ENCODE measurements at regions not wholly inside any gene's neighbourhood (a gene's known extent, or its start where the extent isn't known, plus 50 kb on each side); places are given as distances from the start of the nearest gene placed in this dataset.
"Not testable (repeated sequence)": the region's sequence is repeated elsewhere in the genome, so short reads cannot be mapped to it uniquely, and the experiment has no call there.

- no peak overlapping the region for H3K27ac ChIP-seq
- no peak for DNase-seq (ENCODE audit: low spot score)
- no peak overlapping the region for H3K4me3 ChIP-seq
- TF ChIP-seq CTCF (IDR thresholded peaks at IDR 0.05), result no peak
Measured at GRCh38 chr2:83109284-83109683, 1349.8 kb downstream of the SUCLG1 start.

- no peak overlapping the region for H3K4me3 ChIP-seq
- no peak for DNase-seq (ENCODE audit: low spot score)
- no peak overlapping the region for H3K27ac ChIP-seq
- TF ChIP-seq CTCF (IDR thresholded peaks at IDR 0.05), result no peak
Measured at GRCh38 chr2:83106853-83107252, 1352.2 kb downstream of the SUCLG1 start.

DNA sequence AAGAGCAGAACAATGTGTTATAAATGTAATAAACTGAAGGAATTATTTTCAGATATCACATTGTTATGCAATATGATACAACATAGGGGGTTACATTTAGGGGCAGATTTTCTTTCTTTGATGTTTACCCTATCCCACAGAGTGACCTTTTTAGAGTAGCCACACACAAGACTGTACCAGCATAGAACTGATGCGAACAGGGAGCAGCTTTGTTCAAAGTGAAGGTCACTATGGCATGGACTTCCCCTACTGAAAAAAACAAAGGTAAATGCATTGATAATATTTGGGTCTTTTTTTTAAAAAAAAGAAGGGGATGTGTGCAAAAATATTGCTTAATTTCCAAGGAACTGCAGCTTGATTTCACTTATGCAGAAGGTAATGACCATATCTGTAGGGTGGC lies 1354.9 kb downstream of the SUCLG1 start:
- Histone ChIP-seq H3K27ac (no peak overlapping the region), H3K4me3 (no peak overlapping the region)
- no peak for TF ChIP-seq CTCF (IDR thresholded peaks at IDR 0.05)
- DNase-seq (ENCODE audit: low spot score), result no peak

GRCh38 chr2:83103613-83104012 lies 1355.5 kb downstream of the SUCLG1 start:
- no peak overlapping the region for H3K4me3 ChIP-seq
- H3K27ac ChIP-seq, result no peak overlapping the region
- DNase-seq (ENCODE audit: low spot score), result no peak
- no peak for TF ChIP-seq CTCF (IDR thresholded peaks at IDR 0.05)

- DNase-seq (ENCODE audit: low spot score); H3K4me3 ChIP-seq; H3K27ac ChIP-seq: not testable (repeated sequence)
Measured at GRCh38 chr2:83089051-83089450, 1370.0 kb downstream of the SUCLG1 start.

DNA sequence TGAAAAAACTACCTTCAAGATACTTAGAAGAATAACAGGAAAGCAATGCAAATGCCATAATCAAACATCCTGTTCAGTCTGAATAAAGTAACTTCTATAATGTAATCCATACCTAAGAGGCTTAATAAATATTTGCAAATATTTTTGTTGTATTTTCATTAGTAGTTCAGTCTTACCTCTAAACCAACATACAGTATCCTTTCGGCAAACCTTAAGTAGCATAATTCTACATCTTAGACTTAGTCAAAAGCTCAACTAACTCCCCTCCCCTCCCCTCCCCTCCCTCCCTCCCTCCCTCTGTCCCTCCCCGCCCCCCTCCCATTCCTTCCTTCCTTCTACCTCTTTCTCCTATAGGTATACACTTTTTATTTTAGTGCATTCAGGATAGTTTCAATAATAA lies 1373.2 kb downstream of the SUCLG1 start:
- no peak for DNase-seq (ENCODE audit: low spot score)
- no peak overlapping the region for H3K27ac ChIP-seq
- TF ChIP-seq CTCF (IDR thresholded peaks at IDR 0.05), result no peak
- H3K4me3 ChIP-seq, result no peak overlapping the region

DNA sequence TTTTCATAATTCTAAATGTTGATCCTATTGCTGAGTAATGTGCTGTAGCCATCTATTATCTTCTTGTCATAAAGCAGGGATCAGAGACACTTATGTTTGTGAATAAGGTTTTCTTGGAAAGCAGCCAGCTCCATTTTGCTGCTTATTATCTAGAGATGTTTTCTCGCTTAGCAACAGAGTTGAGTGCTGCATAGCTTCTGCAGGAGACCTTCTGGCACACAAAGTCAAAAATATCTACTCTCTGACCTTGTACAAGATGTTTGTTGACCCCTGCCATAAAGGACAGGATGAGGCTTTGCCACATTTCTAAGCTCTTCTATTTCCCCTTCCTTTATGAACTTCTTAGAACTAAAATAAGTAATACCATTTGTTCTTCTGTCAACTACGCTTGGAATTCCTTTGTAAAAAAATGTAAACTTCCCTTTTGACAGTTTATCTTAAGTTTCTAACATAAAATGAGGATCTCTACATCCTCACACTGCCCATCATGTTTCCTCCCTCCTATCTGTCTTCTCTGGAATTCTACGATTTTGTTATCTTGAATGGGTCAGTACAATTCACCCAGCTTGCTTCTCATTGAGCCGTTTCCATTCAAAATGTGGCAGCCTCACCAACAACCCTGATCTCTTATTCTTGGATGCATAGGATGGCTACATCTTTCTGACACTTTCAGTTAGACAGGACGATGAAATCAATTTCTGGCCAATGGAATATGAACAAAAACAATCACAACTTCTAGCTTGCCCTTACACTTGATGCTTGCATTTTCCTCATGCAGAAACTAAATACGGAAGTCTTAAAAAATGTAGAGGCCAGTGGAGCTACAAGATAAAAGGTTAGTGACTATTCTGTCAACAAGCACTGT lies 1377.0 kb downstream of the SUCLG1 start:
- DNase-seq (ENCODE audit: low spot score), result no peak
- no peak for TF ChIP-seq CTCF (IDR thresholded peaks at IDR 0.05)
- H3K27ac ChIP-seq, result no peak overlapping the region

More for the DNA sequence above, 1377.0 kb downstream of the SUCLG1 start:
- H3K4me3 ChIP-seq, result no peak overlapping the region

All from coronary artery (tissue), 2 donors.